ENCODE measurements at regions not wholly inside any gene's neighbourhood (a gene's known extent, or its start where the extent isn't known, plus 50 kb on each side); places are given as distances from the start of the nearest gene placed in this dataset.
"Not testable (repeated sequence)": the region's sequence is repeated elsewhere in the genome, so short reads cannot be mapped to it uniquely, and the experiment has no call there.

DNA sequence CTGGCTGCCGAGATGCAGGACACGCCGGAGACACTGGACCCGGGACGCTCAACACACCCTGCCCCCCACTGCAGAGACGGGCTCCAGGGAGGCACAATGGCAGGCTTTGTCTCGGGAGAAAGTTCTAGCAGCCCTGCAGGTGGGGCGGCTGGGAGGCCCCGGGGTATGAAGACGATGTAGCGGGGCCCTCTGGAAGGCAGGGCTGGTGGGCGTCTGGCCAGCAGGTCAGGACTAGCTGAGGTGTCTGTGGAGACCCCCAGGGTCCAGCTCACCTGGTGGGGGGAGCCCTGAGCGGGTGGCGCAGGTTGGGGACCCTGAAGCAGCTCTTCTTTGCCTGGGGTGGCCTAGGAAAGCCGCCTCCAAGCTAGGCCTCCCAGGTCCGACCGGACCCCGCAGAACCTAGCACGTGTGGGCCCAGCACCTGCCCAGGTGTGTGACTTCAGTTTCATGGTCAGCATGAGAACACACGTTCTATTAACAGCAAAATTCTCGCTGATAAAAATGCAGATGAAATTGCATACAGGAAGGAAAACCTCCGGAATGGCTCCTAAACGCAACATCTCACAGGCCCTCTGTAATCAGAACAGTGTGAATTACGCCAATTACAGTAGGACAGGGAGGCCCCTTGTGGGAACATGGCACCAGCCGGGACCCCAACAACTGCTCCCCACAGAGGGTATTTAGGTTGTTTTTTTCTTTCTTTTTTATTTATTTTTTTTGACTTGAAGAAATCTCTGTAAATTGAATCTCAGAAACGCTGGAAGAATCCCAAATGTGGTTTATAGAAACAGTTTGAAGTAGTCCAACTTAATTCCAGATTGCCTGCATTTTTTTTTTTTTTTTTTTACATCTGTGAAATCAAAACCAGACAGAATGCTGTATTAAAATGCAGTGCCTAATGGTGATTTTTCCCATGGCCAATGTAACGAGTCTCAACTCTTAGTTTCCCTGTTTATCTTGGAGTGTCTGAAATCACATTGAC lies 195.6 kb upstream of the ZNF469 start:
- 79 to 80% methylated on average over 10 to 15 of the region's 27 CpGs for WGBS, 2 donors
- DNase-seq; H3K9me3 ChIP-seq; H3K27ac ChIP-seq; intact Hi-C loops (cut with DNase I); H3K27me3 ChIP-seq; H3K4me1 ChIP-seq; H3K4me3 ChIP-seq (replicated peaks in 1 of 3); H3K36me3 ChIP-seq: not testable (repeated sequence)

DNA sequence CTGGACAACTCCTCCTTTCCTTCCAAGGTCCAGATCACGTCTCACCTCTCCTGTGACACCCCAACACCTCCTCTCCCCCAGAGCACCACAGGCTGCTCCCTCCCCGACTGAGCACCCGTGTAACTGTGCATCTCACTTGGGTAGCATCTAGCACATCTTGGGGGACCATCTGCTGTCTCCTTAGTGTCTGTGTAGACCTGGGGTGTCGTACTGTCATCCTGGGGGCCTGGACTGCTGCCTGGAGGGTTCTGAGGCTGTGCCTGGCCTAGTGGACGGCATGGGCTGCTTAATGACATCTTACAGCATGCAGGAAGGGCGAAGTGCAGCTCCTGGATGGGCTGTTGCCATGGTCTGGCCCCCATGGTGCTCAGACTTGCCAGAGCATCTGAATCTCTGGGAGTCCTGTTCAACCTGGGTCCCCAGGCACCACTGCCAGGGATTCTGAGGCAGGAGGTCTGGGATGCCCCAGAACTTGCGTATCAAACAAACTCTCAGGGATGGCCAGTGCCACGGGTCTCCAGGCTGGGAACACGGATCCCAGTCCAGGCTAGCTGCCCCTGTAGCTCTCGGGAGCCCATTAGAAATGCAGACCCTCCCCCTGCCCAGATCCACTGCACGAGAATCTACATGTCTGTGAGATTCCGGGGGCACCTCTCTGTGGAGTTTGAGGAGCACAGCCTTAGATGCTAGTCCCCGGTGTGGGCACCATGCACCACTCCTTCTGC lies 194.4 kb upstream of the ZNF469 start:
- 80 to 83% methylated on average over 2 of the region's 13 CpGs for WGBS, 2 donors
- H3K4me3 ChIP-seq (replicated peaks in 1 of 3); H3K36me3 ChIP-seq; H3K9me3 ChIP-seq; intact Hi-C loops (cut with DNase I); DNase-seq; H3K27me3 ChIP-seq; H3K4me1 ChIP-seq; H3K27ac ChIP-seq: not testable (repeated sequence)

DNA sequence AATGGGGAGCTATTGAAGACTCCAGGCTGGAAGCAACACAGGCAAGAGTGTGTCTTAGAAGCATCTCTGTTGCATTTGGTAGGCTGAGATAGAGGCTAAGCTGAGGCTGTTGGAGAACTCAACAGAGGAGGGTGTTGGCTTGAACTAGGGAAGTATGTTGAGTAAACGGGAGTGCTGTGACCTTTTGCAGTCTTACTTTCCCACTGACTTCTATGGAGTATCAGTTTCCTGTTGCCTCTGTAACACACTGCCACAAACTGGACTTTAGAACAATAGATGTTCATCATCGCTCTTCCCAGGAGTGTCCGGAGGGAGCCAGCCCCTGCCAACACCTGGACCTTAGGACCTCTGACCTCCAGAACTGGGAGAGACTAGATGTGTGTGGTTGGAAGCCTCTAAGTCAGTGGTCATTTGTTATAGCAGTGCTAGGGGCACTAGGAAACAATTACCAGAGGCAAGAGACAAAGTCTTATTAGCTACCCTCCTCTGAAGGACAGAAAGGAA lies 192.1 kb upstream of the ZNF469 start:
- H3K4me3 ChIP-seq (replicated peaks in 1 of 3); intact Hi-C loops (cut with DNase I); H3K4me1 ChIP-seq; H3K9me3 ChIP-seq; H3K27ac ChIP-seq; DNase-seq; H3K27me3 ChIP-seq; H3K36me3 ChIP-seq: not testable (repeated sequence)
- WGBS, 2 donors, result 64 to 71% methylated on average over 1 to 2 of the region's 3 CpGs

DNA sequence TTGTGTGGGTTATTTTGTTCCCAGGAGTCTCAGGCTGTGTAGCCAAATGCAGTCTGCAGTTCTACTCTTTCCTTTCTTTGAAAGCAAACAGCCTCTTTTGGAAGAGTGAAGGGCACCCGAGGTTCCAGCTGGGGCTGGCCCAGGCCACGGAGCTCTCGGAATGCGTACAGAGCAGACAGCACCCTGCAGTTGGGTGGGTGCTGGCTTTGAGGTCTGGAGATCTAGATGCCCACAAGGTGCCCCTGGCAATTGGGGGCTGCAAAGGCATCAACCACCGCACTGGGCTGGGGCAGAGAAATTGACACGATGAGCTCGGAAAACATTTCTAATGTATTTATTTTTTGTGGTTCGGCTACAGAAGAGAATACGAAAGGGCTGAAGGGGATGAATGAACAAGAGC lies 191.6 kb upstream of the ZNF469 start:
- intact Hi-C loops (cut with DNase I), result not testable (repeated sequence)
- WGBS, 2 donors, result 85 to 90% methylated on average over 9 of the region's 9 CpGs

DNA sequence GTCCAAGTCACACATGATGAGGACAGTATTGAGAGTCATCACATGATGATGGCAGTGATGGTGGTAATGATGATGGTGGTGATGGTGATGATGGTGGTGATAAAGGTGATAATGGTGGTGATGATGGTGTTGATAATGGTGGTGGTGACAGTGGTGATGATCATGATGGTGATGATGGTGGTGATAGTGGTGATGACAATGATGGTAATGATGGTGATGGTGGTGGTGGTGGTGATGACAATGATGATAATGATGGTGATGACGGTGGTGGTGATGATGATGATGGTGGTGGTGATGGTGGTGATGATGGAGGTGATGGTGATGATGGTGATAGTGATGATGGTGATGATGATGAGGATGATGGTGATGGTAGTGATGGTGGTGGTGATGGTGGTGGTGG lies 190.2 kb upstream of the ZNF469 start:
- intact Hi-C loops (cut with DNase I), result no loop called here
- H3K27ac ChIP-seq, result no peak overlapping the region
- H3K4me1 ChIP-seq, result no peaks in the 10 kb centered on the region
- H3K36me3 ChIP-seq, result no peaks in the 10 kb centered on the region
- no peaks in the 10 kb centered on the region for H3K9me3 ChIP-seq
- TF ChIP-seq, protein P1, sequence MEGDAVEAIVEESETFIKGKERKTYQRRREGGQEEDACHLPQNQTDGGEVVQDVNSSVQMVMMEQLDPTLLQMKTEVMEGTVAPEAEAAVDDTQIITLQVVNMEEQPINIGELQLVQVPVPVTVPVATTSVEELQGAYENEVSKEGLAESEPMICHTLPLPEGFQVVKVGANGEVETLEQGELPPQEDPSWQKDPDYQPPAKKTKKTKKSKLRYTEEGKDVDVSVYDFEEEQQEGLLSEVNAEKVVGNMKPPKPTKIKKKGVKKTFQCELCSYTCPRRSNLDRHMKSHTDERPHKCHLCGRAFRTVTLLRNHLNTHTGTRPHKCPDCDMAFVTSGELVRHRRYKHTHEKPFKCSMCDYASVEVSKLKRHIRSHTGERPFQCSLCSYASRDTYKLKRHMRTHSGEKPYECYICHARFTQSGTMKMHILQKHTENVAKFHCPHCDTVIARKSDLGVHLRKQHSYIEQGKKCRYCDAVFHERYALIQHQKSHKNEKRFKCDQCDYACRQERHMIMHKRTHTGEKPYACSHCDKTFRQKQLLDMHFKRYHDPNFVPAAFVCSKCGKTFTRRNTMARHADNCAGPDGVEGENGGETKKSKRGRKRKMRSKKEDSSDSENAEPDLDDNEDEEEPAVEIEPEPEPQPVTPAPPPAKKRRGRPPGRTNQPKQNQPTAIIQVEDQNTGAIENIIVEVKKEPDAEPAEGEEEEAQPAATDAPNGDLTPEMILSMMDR (IDR thresholded peaks at IDR 0.05), result no peak
- TF ChIP-seq POLR2A (IDR thresholded peaks at IDR 0.05), result no peak
- H3K4me3 ChIP-seq (replicated peaks in 1 of 3), result no peak overlapping the region
- DNase-seq, result no peak
- 85 to 90% methylated on average over 1 of the region's 1 CpG for WGBS, 2 donors
- no peaks in the 10 kb centered on the region for H3K27me3 ChIP-seq

More for the DNA sequence above, 191.6 kb upstream of the ZNF469 start:
- not testable (repeated sequence) for H3K4me3 ChIP-seq (replicated peaks in 1 of 3); H3K36me3 ChIP-seq; H3K4me1 ChIP-seq; DNase-seq; H3K27me3 ChIP-seq; H3K27ac ChIP-seq; H3K9me3 ChIP-seq

DNA sequence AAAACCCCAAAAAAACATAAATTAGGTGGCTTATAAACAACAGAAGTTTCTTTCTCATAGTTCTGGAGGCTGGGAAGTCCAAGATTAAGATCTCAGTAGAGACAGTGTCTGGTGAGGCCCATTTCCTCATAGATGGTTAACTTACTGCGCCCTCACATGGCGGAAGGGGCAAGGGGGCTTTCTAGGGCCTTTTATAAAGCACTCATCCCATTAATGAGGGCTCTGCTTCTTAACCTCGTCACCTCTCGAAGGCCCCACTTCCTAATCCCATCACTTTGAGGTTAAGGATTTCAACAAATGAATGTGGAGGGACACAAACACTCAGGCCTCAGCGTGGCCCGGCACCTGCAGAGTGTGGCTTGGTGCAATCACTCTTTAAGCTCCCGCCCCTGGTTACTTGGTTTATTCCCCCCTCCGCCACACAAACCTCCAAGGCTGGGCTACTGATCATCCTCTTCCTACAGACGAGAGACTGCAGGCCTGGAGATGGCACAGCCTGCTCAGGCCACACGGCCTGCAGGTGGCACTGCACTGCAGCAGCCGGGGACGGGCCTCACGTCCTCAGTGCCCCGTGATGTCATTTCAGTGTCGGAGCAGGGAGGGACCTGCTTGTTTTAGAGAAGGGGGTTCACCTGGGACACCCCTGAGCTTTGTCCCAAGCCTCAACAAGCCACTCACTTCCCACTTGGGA lies 188.9 kb upstream of the ZNF469 start:
- H3K27me3 ChIP-seq; H3K27ac ChIP-seq; H3K4me3 ChIP-seq (replicated peaks in 1 of 3); H3K36me3 ChIP-seq; H3K4me1 ChIP-seq; intact Hi-C loops (cut with DNase I); H3K9me3 ChIP-seq: not testable (repeated sequence)
- TF ChIP-seq, protein P1 (IDR thresholded peaks at IDR 0.05), result peak; percentile 19 to 70 (median 50)
- WGBS, 2 donors, result 63 to 68% methylated on average over 8 of the region's 15 CpGs
- peak; percentile 54 to 56 for DNase-seq
